GM04504 (cell line): ENCODE measurements at regions not wholly inside any gene's neighbourhood (a gene's known extent, or its start where the extent isn't known, plus 50 kb on each side); places are given as distances from the start of the nearest gene placed in this dataset.
"Not testable (repeated sequence)": the region's sequence is repeated elsewhere in the genome, so short reads cannot be mapped to it uniquely, and the experiment has no call there.

Experiments used
- DNase-seq: peaks from one replicate; pipeline ENCODE4 v3.0.0-alpha.2; 2012; ENCODE audit warnings: low read depth

- no peak for DNase-seq
Observed at GRCh38 chr4:84286048-84286447, 213.0 kb downstream of the NKX6-1 start.

DNA sequence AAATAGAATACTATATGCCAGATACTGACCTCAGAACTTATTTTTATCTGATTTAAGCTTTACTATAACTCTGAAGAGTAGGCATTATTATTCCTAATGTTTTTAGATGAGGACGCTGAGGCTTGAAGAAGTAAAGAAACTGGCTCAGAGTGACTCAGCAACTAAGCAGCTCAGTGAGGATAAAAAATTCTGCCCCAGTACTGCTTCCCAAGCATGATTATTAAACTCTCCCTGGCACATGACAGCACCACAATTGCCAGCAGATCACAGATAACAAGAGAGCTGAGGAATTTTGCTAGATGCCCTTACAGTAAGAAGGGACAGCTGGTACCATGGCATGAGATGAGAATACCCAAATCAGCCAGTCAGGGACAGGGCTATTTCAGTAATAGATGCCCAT lies 219.4 kb downstream of the NKX6-1 start:
- DNase-seq, result no peak

GRCh38 chr4:84277923-84278322 lies 221.2 kb downstream of the NKX6-1 start:
- DNase-seq, result no peak

DNA sequence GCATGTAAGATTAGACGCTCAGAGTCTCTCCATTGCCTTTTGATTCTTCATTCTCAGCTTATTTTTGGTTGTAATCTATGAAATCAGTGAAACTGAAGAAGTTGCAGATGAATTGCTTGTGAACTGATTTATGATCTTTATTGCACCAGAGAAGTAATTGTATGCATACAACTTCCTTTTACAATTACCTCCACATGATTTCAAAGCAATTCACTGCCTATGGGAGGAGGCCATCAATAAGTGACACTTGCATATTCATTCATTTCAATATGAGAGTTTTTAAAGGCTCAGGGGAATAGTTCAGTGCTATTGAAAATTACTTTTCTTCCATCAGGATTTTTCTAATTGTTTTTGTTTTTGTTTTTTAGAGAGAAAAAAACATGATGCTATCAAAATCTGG lies 222.3 kb downstream of the NKX6-1 start:
- no peak for DNase-seq

- no peak for DNase-seq
Observed at GRCh38 chr4:84269536-84270044, 229.5 kb downstream of the NKX6-1 start.

DNA sequence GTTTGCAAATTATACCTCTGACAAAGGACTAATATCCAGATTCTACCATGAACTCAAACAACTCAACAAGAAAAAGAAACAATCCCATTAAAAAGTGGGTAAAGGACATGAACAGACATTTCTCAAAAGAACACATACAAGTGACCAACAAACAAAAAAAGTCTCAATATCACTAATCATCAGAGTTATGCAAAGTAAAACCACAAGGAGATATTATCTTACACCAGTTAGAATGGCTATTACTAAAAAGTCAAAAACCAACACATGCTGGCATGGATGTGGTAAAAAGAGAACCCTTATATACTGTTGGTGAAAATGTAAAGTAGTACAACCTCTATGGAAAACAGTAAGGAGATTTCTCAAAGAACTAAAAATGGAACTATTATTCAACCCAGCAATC lies 234.4 kb downstream of the NKX6-1 start:
- no peak for DNase-seq

DNA sequence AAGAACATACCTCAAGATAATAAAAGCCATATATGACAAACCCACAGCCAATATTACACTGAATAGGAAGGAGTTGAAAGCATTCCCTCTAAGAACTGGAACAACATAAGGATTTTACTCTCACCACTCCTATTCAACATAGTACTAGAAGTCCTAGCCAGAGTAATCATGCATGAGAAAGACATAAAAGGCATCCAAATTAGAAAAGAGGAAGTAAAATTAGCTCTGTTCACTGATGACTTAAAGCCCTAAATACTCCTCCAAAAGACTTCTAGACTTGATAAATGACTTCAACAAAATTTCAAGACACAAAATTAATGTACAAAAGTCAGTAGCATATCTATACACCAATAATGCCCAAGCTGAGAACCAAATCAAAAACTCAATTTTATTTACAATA lies 235.7 kb downstream of the NKX6-1 start:
- no peak for DNase-seq

- no peak for DNase-seq
Observed at GRCh38 chr4:84260495-84260894, 238.6 kb downstream of the NKX6-1 start.

- DNase-seq, result no peak
Observed at GRCh38 chr4:84258905-84259830, 239.9 kb downstream of the NKX6-1 start.

DNA sequence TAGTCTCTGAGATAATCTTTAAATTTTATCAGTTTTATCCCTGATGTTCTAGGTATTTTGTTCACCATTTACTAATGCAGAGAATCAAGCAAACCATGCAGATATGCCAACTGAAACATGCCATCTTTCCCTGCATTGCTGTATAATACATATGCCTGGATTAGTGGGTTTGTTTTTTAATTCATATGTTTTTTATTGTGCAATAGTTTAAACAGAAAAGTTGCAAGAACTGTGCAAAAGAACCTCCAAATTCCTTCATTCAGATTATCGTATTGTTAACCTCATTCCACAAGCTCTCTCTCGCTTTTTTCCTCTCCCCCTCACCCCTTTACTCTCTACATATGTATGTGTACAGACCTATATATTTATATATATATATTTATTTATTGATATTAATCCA lies 244.6 kb downstream of the NKX6-1 start:
- DNase-seq, result no peak

GRCh38 chr4:84249521-84249920 lies 249.6 kb downstream of the NKX6-1 start:
- DNase-seq, result no peak

DNA sequence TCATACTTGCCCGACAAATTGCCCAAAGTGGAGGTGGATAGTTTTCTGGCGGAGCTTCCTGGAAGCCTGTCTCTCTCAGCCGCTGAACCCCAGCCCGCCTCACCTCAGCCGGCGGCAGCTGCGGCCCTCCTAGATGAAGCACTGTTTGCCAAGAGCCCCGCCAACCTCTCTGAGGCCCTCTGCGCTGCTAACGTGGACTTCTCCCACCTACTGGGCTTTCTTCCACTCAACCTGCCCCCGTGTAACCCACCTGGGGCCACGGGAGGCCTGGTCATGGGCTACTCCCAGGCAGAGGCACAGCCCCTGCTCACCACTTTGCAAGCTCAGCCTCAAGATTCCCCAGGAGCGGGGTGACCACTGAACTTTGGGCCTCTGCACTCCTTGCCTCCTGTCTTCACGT lies 254.1 kb downstream of the NKX6-1 start:
- not testable (repeated sequence) for DNase-seq

DNA sequence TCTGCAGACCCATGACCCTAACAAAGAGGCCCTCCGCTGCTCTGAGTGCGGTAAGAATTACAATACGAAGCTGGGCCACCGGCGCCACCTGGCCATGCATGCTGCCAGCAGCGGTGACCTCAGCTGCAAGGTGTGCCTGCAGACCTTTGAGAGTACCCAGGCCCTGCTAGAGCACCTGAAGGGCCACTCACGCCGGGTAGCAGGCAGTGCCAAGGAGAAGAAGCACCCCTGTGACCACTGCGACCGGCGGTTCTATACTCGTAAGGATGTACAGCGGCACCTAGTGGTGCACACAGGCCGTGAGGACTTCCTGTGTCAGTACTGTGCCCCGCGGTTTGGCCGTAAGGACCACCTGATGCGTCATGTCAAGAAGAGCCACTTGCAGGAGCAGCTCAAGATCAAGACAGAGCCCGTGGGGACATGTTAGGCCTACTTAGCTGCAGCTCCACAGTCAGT lies 254.7 kb downstream of the NKX6-1 start:
- DNase-seq, result not testable (repeated sequence)

GRCh38 chr4:84243685-84244084 lies 255.4 kb downstream of the NKX6-1 start:
- no peak for DNase-seq

DNA sequence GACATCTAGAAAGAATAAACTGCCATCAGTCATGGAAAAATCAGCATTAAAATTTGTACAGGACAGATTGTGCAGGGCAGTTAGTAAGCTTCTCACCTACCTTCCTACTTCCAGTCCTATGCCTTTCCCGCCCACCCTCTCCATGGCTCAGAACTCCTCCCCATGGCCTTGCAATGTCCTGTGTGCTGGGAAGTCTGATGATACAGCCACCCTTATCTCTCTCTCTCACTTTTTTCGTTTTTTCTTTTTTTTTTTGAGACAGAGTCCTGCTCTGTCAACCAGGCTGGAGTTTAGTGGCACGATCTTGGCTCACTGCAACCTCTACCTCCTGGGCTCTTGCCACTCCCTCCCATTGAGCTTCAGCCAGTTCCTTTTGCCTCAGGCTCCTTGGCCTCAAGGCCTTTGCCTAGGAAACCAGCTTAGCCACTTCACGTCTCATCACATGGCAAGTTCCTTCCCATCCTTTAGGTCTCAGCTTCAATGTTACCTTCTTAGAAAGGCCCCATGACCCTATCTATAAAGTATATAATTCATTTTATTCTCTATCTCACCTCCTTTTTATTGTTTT lies 259.7 kb downstream of the NKX6-1 start:
- no peak for DNase-seq

- DNase-seq, result peak; percentile 28
Observed at GRCh38 chr4:84238247-84239090, 260.6 kb downstream of the NKX6-1 start.

DNA sequence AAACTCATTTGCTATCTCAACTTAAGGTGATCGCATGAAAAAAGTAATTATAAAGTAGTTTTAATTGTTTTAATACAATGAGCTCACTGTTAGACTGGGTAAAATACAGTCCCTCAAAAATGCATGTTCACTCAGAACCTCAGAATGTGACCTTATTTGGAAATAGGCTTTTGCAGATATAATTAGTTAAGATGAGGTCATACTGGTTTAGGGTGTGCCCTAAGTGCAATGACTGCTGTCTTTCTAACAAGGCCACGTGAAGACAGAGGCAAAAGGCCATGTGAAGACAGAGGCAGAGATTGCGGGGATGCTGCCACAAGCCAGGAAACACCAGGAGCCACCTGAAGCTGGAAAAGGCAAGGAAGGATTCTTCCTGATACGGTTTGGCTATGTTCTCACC lies 262.1 kb downstream of the NKX6-1 start:
- DNase-seq, result no peak

- no peak for DNase-seq
Observed at GRCh38 chr4:84235126-84235944, 263.8 kb downstream of the NKX6-1 start.

DNA sequence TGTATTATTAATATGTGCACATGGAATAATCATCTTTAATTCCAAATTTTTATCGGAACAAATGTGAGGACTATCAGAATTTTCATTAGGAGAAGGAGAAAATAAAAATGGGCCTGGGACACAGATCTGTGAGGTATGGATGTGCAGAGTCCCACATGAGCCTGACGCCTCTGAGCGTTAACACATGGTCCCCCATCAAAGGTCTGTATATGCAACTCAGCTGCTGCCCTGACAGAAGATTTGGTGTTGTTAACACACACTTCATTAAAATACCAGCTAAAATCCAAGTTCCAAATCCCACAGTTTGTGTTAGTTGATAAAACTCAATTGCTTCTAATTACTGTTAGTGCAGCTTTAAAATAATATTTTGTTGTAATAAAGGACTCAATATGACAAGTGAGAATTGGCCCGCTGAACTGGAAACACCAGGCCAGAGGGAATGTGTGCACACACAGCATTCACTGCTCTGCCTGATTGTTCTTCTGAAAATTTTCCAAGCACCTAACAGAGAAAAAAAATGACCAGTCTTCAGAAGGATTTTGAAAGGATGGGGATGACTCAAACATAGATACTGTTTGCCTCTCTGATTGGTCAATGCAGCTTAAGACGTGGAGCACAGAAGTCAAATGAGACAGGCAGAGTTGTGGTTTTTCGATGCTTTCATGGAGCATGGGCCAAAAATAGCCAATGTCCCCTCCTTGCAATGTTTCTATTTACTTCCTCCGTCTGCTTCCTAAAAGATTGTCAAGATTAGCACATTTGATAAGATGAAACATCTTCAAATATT lies 266.6 kb downstream of the NKX6-1 start:
- no peak for DNase-seq

GRCh38 chr4:84231539-84232055 lies 267.5 kb downstream of the NKX6-1 start:
- DNase-seq, result no peak
